Vagina (tissue), 2 donors: ENCODE measurements at regions not wholly inside any gene's neighbourhood (a gene's known extent, or its start where the extent isn't known, plus 50 kb on each side); places are given as distances from the start of the nearest gene placed in this dataset.

Experiments
- POLR2A ChIP-seq, 2 donors: fragments of 450-650 bp; IDR thresholded peaks; one replicate each; pipeline ENCODE4 v1.6.1; 2017; ENCODE audit warnings: antibody characterized with exemption in 2 of 2, mild to moderate bottlenecking in 2 of 2, moderate library complexity in 2 of 2
- POLR2AphosphoS5 ChIP-seq, 2 donors: sonication (generic); formaldehyde crosslinking; IDR thresholded peaks; one replicate each; pipeline ENCODE4 v1.9.0; 2017; ENCODE audit warnings: antibody characterized with exemption in 2 of 2, mild to moderate bottlenecking in 2 of 2, low read depth in 1 of 2; ENCODE audit not compliant: insufficient read depth in 1 of 2
- TF ChIP-seq, protein P1 (sequence below), 3 experiments: fragments of 450-650 bp in 2 of 3; fragments of 200-600 bp in 1 of 3; sonication (generic) in 1 of 3; IDR thresholded peaks; one replicate each; pipeline ENCODE4 v1.5.1; 2017 to 2019; ENCODE audit warnings: antibody characterized with exemption in 3 of 3, mild to moderate bottlenecking in 2 of 3, moderate library complexity in 2 of 3

DNA sequence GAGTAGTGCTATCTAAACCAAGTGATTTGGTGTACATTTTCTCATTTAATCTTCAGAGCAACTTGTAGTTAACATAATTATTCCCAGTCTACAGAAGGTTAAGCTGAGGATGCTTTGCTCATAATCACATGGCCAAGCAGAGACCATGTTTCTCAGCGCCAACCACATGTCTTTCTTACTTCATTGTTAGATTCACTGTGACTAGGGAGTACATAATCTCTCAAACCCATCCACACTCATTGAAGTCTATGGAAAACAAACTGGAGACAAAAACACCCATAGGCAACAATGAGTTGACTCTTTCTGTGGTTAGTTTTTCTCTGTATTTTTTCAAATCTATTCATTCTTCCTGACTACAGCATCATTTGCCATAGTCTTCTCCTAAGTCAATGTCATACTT lies 281.7 kb upstream of the PTGER4 start:
- TF ChIP-seq, protein P1, sequence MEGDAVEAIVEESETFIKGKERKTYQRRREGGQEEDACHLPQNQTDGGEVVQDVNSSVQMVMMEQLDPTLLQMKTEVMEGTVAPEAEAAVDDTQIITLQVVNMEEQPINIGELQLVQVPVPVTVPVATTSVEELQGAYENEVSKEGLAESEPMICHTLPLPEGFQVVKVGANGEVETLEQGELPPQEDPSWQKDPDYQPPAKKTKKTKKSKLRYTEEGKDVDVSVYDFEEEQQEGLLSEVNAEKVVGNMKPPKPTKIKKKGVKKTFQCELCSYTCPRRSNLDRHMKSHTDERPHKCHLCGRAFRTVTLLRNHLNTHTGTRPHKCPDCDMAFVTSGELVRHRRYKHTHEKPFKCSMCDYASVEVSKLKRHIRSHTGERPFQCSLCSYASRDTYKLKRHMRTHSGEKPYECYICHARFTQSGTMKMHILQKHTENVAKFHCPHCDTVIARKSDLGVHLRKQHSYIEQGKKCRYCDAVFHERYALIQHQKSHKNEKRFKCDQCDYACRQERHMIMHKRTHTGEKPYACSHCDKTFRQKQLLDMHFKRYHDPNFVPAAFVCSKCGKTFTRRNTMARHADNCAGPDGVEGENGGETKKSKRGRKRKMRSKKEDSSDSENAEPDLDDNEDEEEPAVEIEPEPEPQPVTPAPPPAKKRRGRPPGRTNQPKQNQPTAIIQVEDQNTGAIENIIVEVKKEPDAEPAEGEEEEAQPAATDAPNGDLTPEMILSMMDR (IDR thresholded peaks at IDR 0.05): no peak
- TF ChIP-seq POLR2A (IDR thresholded peaks at IDR 0.05) (no peak), POLR2AphosphoS5 (IDR thresholded peaks at IDR 0.05; ENCODE audit: insufficient read depth in 1 of 2, low read depth in 1 of 2) (no peak)
